ENCODE measurements at regions not wholly inside any gene's neighbourhood (a gene's known extent, or its start where the extent isn't known, plus 50 kb on each side); places are given as distances from the start of the nearest gene placed in this dataset.

DNA sequence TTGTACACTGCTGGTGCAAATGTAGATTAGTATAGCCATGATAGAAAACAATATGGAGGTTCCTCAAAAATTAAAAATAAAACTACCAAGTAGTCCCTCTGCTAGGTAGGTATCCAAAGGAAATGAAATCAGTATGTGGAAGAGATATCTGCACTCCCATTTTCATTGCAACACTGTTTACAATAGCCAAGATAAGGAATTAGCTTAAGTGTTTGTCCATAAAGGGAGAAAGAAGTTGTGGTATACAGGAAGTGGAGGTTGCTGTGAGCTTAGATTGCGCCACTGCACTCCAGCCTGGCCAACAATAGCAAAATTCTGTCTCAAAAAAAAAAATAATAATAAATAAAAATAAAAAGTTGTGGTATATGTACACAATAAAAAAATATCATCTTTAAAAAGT, 325.0 kb upstream of the EMCN start:
- Histone ChIP-seq H3K18ac (ENCODE audit: insufficient read length, low read depth, low read length) (no peak overlapping the region), H3K14ac (ENCODE audit: insufficient read depth, low read length) (no peak overlapping the region), H3K9me3 (ENCODE audit: control insufficient read depth, low read depth, low read length) (no peaks in the 10 kb centered on the region), H2BK5ac (ENCODE audit: insufficient read length, low read length) (no peak overlapping the region), H2BK20ac (ENCODE audit: low read depth, low read length, poor library complexity, severe bottlenecking) (no peak overlapping the region), H3K27me3 (ENCODE audit: insufficient read depth, low read length) (no peaks in the 10 kb centered on the region), H2BK15ac (ENCODE audit: low read depth, low read length) (no peak overlapping the region), H3K4ac (ENCODE audit: low read depth, low read length) (no peak overlapping the region), H2BK12ac (ENCODE audit: insufficient read length, low read depth, low read length) (no peak overlapping the region), H3K4me2 (ENCODE audit: insufficient read depth, insufficient read length, low read length) (no peak overlapping the region), H2BK120ac (ENCODE audit: low read depth, low read length, poor library complexity, severe bottlenecking) (no peak overlapping the region), H2AFZ (ENCODE audit: low read length) (no peak overlapping the region), H4K91ac (ENCODE audit: insufficient read length, low read depth, low read length) (no peak overlapping the region), H4K5ac (ENCODE audit: insufficient read length, low read depth, low read length) (no peak overlapping the region), H3K79me2 (ENCODE audit: insufficient read depth, low read length) (no peaks in the 10 kb centered on the region), H3K56ac (ENCODE audit: insufficient read length, low read depth, low read length) (no peak overlapping the region), H2AK5ac (ENCODE audit: insufficient read length, low read length) (no peak overlapping the region), H3K23me2 (ENCODE audit: insufficient read length, low read depth, low read length, poor library complexity, severe bottlenecking) (no peaks in the 10 kb centered on the region), H3K9ac (ENCODE audit: extremely low read depth, insufficient read length, low read length) (no peak overlapping the region), H3K4me1 (ENCODE audit: insufficient read depth, low read length) (no peaks in the 10 kb centered on the region), H3K27ac (ENCODE audit: insufficient read length, low read depth, low read length) (no peak overlapping the region), H3K23ac (ENCODE audit: insufficient read length, low read depth, low read length) (no peak overlapping the region), H4K8ac (replicated peaks; ENCODE audit: insufficient read length, low read depth, low read length) (no peak overlapping the region), H3K79me1 (ENCODE audit: insufficient read depth, low read depth, low read length, poor library complexity, severe bottlenecking) (no peaks in the 10 kb centered on the region), H4K20me1 (ENCODE audit: control insufficient read depth, insufficient read depth, insufficient read length) (no peaks in the 10 kb centered on the region), H3T11ph (ENCODE audit: low read length) (no peak overlapping the region)
- Mint-ChIP-seq H3K4me3 (no peak overlapping the region), H3K4me1 (peaks cover 18 to 19% of the 10 kb centered on the region in 2 experiments), H3K27ac (no peak overlapping the region), H3K9me3 (no peaks in the 10 kb centered on the region; a peak in 1 of 5 replicates), H3K36me3 (ENCODE audit: insufficient read depth in 1 of 3, low read depth in 3 of 3) (peaks cover 0 to 6% (median 4%) of the 10 kb centered on the region in 3 experiments; a peak in 4 of 7 replicates), H3K27me3 (ENCODE audit: low read depth) (no peaks in the 10 kb centered on the region)
- no CpG with 5 or more reads among the region's 1 CpG for WGBS (ENCODE audit: extremely low coverage, insufficient read length, low lambda C conversion rate)
- no peak for DNase-seq
- TF ChIP-seq CTCF (conservative IDR thresholded peaks at IDR 0.05) = no peak

Measured in H9 (cell line).